SK-N-SH (cell line): ENCODE measurements at regions not wholly inside any gene's neighbourhood (a gene's known extent, or its start where the extent isn't known, plus 50 kb on each side); places are given as distances from the start of the nearest gene placed in this dataset.

Source experiments
- CTCF ChIA-PET: fragments of 300-600, 350-600 bp; formaldehyde crosslinking; extraction: SDS; loops from one replicate; lab custom pipeline; 2021; lab: Yijun Ruan, JAX
- POLR2A ChIA-PET: fragments of 350-600 bp; sonication (Branson Sonifier 250); formaldehyde crosslinking; extraction: SDS; loops from one replicate; lab custom pipeline; 2020; ENCODE audit warnings: antibody characterized with exemption, inconsistent platforms; lab: Yijun Ruan, JAX
- DNase-seq: peaks from one replicate; pipeline ENCODE4 v3.0.0; 2012
- H2AFZ ChIP-seq: fragments of 200-600 bp; sonication (generic); 2 replicates; pipeline ENCODE4 v1.8.1; 2016; ENCODE audit warnings: antibody characterized with exemption, mild to moderate bottlenecking, low read depth
- H3F3A ChIP-seq: fragments of 200-600 bp; sonication (generic); replicated peaks from 2 replicates; pipeline ENCODE3; 2016; ENCODE audit warnings: antibody characterized with exemption, mild to moderate bottlenecking; ENCODE audit not compliant: insufficient read depth
- H3K27ac ChIP-seq, 2 experiments: fragments of 200-500 bp in 1 of 2; fragments of 200-600 bp in 1 of 2; sonication (Bioruptor generic) in 1 of 2; sonication (generic), shearing (Covaris generic) in 1 of 2; 2 replicates each; pipeline versions ENCODE4 v1.5.1 to v1.6.1; 2014 to 2016; ENCODE audit warnings: low read depth in 2 of 2, inconsistent platforms in 1 of 2, low read length in 1 of 2, mild to moderate bottlenecking in 1 of 2, mixed read lengths in 1 of 2
- H3K27me3 ChIP-seq: fragments of 200-600 bp; sonication (generic), shearing (Covaris generic); 2 replicates; pipeline ENCODE4 v1.6.1; 2016; ENCODE audit warnings: mixed run types; ENCODE audit not compliant: insufficient read depth
- H3K36me3 ChIP-seq, 2 experiments: fragments of 200-500 bp in 1 of 2; fragments of 200-600 bp in 1 of 2; sonication (Bioruptor generic) in 1 of 2; sonication (generic) in 1 of 2; replicated peaks in 1 of 2; 2 replicates each; pipeline versions ENCODE3 to v1.5.1; 2014 to 2016; ENCODE audit warnings: low read length in 1 of 2, mild to moderate bottlenecking in 1 of 2; ENCODE audit not compliant: insufficient read depth in 2 of 2, control insufficient read depth in 1 of 2
- H3K4me1 ChIP-seq, 2 experiments: fragments of 200-500 bp in 1 of 2; fragments of 200-600 bp in 1 of 2; sonication (Bioruptor generic) in 1 of 2; sonication (generic), shearing (Covaris generic) in 1 of 2; 2 replicates each; pipeline versions ENCODE4 v1.5.1 to v1.6.1; 2014 to 2016; ENCODE audit warnings: low read depth in 1 of 2, low read length in 1 of 2, mixed run types in 1 of 2; ENCODE audit not compliant: insufficient read depth in 2 of 2, control insufficient read depth in 1 of 2
- H3K4me2 ChIP-seq: fragments of 200-600 bp; sonication (generic), shearing (Covaris generic); 2 replicates; pipeline ENCODE4 v1.6.1; 2017; ENCODE audit warnings: mixed run types
- H3K4me3 ChIP-seq, 2 experiments: fragments of 200-500 bp in 1 of 2; fragments of 200-600 bp in 1 of 2; sonication (Bioruptor generic) in 1 of 2; sonication (generic), shearing (Covaris generic) in 1 of 2; 2 replicates each; pipeline versions ENCODE4 v1.5.1 to v1.8.1; 2014 to 2016; ENCODE audit warnings: low read depth in 2 of 2, inconsistent platforms in 1 of 2, low read length in 1 of 2, mild to moderate bottlenecking in 1 of 2, mixed read lengths in 1 of 2, moderate library complexity in 1 of 2
- H3K79me2 ChIP-seq: fragments of 200-600 bp; sonication (generic); 2 replicates; pipeline ENCODE4 v1.8.1; 2017; ENCODE audit warnings: mild to moderate bottlenecking; ENCODE audit not compliant: insufficient read depth
- H3K9ac ChIP-seq: fragments of 200-600 bp; sonication (generic); 2 replicates; pipeline ENCODE4 v1.6.1; 2017; ENCODE audit warnings: mixed run types
- H3K9me2 ChIP-seq: fragments of 200-600 bp; sonication (generic); 2 replicates; pipeline ENCODE4 v1.6.1; 2017; ENCODE audit warnings: mixed run types
- H3K9me3 ChIP-seq: fragments of 200-600 bp; sonication (generic); 2 replicates; pipeline ENCODE4 v1.6.1; 2017; ENCODE audit warnings: mixed run types, mild to moderate bottlenecking, moderate library complexity
- H4K20me1 ChIP-seq: fragments of 200-600 bp; sonication (generic); 2 replicates; pipeline ENCODE4 v1.6.1; 2017; ENCODE audit warnings: mild to moderate bottlenecking, mixed run types; ENCODE audit not compliant: insufficient read depth
- CHD2 ChIP-seq: fragments of 150-350 bp; IDR thresholded peaks from 2 replicates; pipeline ENCODE4 v1.6.1; 2018; ENCODE audit warnings: low read length; ENCODE audit not compliant: partially characterized antibody
- EP300 ChIP-seq, 2 experiments: IDR thresholded peaks; 2 replicates each; pipeline versions ENCODE4 v1.4.0 to v1.6.1; 2012; ENCODE audit warnings: borderline replicate concordance in 1 of 2, low read depth in 1 of 2, low read length in 1 of 2
- EZH2phosphoT487 ChIP-seq: fragments of 200-600 bp; sonication (generic); IDR thresholded peaks from 2 replicates; pipeline ENCODE4 v1.6.1; 2017; ENCODE audit warnings: low read depth, mixed run types, mild to moderate bottlenecking, antibody characterized with exemption, moderate library complexity, borderline replicate concordance
- FOXM1 ChIP-seq: IDR thresholded peaks from 2 replicates; pipeline ENCODE4 v1.4.0; 2012; ENCODE audit warnings: low read depth, mild to moderate bottlenecking
- IRF3 ChIP-seq: fragments of 150-350 bp; IDR thresholded peaks from 2 replicates; pipeline ENCODE4 v1.6.1; 2016; ENCODE audit warnings: mild to moderate bottlenecking, low read depth, low read length
- JUND ChIP-seq: IDR thresholded peaks from 2 replicates; pipeline ENCODE4 v1.4.0; 2012
- MAX ChIP-seq: IDR thresholded peaks from 2 replicates; pipeline ENCODE4 v1.4.0; 2012; ENCODE audit warnings: low read depth
- NFIC ChIP-seq: IDR thresholded peaks from 2 replicates; pipeline ENCODE4 v1.4.0; 2012; ENCODE audit warnings: borderline replicate concordance
- PBX3 ChIP-seq: IDR thresholded peaks from 2 replicates; pipeline ENCODE4; 2012
- POLR2AphosphoS5 ChIP-seq: IDR thresholded peaks from 2 replicates; pipeline ENCODE4 v1.6.1; 2012; ENCODE audit warnings: low read depth, low read length
- TAF1 ChIP-seq: IDR thresholded peaks from 2 replicates; pipeline ENCODE4 v1.6.1; 2012; ENCODE audit warnings: low read depth, mild to moderate bottlenecking, low read length, moderate library complexity, borderline replicate concordance
- TCF12 ChIP-seq: IDR thresholded peaks from 2 replicates; pipeline ENCODE4 v1.4.0; 2012
- TEAD4 ChIP-seq: IDR thresholded peaks from 2 replicates; pipeline ENCODE4 v1.4.0; 2012; ENCODE audit warnings: mild to moderate bottlenecking, borderline replicate concordance; ENCODE audit not compliant: insufficient read depth
- YY1 ChIP-seq: IDR thresholded peaks from 2 replicates; pipeline ENCODE4 v1.4.0; 2012; ENCODE audit warnings: low read depth, mild to moderate bottlenecking
- ZBTB33 ChIP-seq: IDR thresholded peaks from 2 replicates; pipeline ENCODE4 v1.4.0; 2012; ENCODE audit warnings: low read depth, borderline replicate concordance
- WGBS: methylation state at CpG from one replicate; pipeline ENCODE4 v1.1.6; 2017; ENCODE audit warnings: low lambda C conversion rate; 5-methylcytosine and 5-hydroxymethylcytosine counted together

GRCh38 chr18:44321868-44322590, 358.7 kb upstream of the SETBP1 start:
- H3K27me3 ChIP-seq, result no peaks in the 10 kb centered on the region
- no peak overlapping the region for H2AFZ ChIP-seq
- TF ChIP-seq IRF3 (no peak), TCF12 (peak; percentile 70; the same call in 1 of the 2 replicates), CHD2 (no peak), FOXM1 (0 out of 2 replicates have a peak, but pooled peaks have one; percentile 31), PBX3 (peak; percentile 60), POLR2AphosphoS5 (peak; percentile 63), ZBTB33 (no peak), EP300 (IDR thresholded peaks at IDR 0.05; ENCODE audit: borderline replicate concordance in 1 of 2, low read depth in 1 of 2, low read length in 1 of 2) (peak in 1 of 2 experiments; percentile 36; a peak in 1 of 4 replicates)
- peaks cover 14% of the 10 kb centered on the region for H3F3A ChIP-seq
- H4K20me1 ChIP-seq, result no peaks in the 10 kb centered on the region
- 0 out of 2 replicates have a peak, but pooled peaks cover under 1% of the 10 kb centered on the region for H3K9me2 ChIP-seq
- no peaks in the 10 kb centered on the region; the same call in 1 of the 2 replicates for H3K9me3 ChIP-seq
- CTCF ChIA-PET, result interaction anchor here (1.1 to 2.1 kb wide), 4 partner anchors 13 to 701 kb away, joined by 3 to 8 read pairs (median 4); no protein-coding TSS in a partner anchor
- POLR2A ChIA-PET, result no interaction called here
- H3K36me3 ChIP-seq, result no peaks in the 10 kb centered on the region
- no peak overlapping the region for H3K9ac ChIP-seq
- WGBS, result 35% methylated on average over 6 of the region's 7 CpGs
- DNase-seq, result no peak
- no peak overlapping the region for H3K4me3 ChIP-seq
- no peak overlapping the region for H3K27ac ChIP-seq
- H3K4me1 ChIP-seq, result peaks cover 0 to 6% of the 10 kb centered on the region in 2 experiments; a peak in 2 of 4 replicates
- H3K4me2 ChIP-seq, result no peak overlapping the region
- no peaks in the 10 kb centered on the region for H3K79me2 ChIP-seq

GRCh38 chr18:44323125-44323524, 357.6 kb upstream of the SETBP1 start:
- Histone ChIP-seq H3K4me3 (no peak overlapping the region), H3K27ac (peak overlapping the region in 1 of 2 experiments; percentile 50; a peak in 2 of 4 replicates), H2AFZ (no peak overlapping the region), H3K9ac (no peak overlapping the region), H3K79me2 (no peaks in the 10 kb centered on the region), H3K9me2 (no peaks in the 10 kb centered on the region), H3K4me2 (no peak overlapping the region), H3K36me3 (no peaks in the 10 kb centered on the region), H3K4me1 (peaks cover 0 to 6% of the 10 kb centered on the region in 2 experiments; a peak in 2 of 4 replicates), H3F3A (peaks cover 14% of the 10 kb centered on the region), H3K9me3 (no peaks in the 10 kb centered on the region), H3K27me3 (no peaks in the 10 kb centered on the region), H4K20me1 (no peaks in the 10 kb centered on the region)
- ChIA-PET CTCF (interaction anchor here (1.8 to 2.1 kb wide), 2 partner anchors 193 to 702 kb away, joined by 8 read pairs; no protein-coding TSS in a partner anchor), POLR2A (no interaction called here)
- DNase-seq, result no peak
- no peak for TF ChIP-seq IRF3
- TF ChIP-seq TAF1, result no peak
- TF ChIP-seq TEAD4, result peak; percentile 45; the same call in 1 of the 2 replicates
- no peak for TF ChIP-seq MAX
- TF ChIP-seq JUND, result peak; percentile 64
- TF ChIP-seq POLR2AphosphoS5, result no peak; the same call in 1 of the 2 replicates
- peak; percentile 81 for TF ChIP-seq TCF12
- no peak for TF ChIP-seq EZH2phosphoT487
- no peak for TF ChIP-seq ZBTB33
- 0 out of 2 replicates have a peak, but pooled peaks have one; percentile 24 for TF ChIP-seq NFIC
- TF ChIP-seq PBX3, result peak; percentile 82
- TF ChIP-seq YY1, result no peak
